SK-N-DZ (cell line): ENCODE measurements at regions not wholly inside any gene's neighbourhood (a gene's known extent, or its start where the extent isn't known, plus 50 kb on each side); places are given as distances from the start of the nearest gene placed in this dataset.
"Not testable (repeated sequence)": the region's sequence is repeated elsewhere in the genome, so short reads cannot be mapped to it uniquely, and the experiment has no call there.

Experiments used
- DNase-seq: peaks from one replicate; pipeline ENCODE4 v3.0.0-alpha.2; 2015; ENCODE audit warnings: low spot score

DNA sequence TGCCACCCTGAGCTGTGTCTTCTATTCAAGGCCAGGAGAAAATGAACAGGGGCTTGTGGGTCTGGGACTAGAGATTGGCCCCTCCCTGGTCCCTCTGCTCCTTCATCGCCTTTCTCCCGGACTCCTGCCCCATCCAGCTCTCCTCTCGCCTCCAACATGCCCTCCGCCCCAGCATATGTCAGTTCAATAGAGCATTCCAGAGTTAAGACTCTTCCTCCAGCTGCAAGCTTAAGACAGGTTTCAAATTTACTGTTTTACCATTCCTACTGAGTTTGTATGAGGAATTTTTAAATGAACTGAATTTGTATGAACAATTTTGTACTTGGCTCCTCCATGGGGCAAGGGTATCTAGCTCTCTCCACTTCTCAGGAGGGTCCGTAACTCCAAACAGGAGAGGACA is 195.6 kb downstream of the TBC1D2B start:
- DNase-seq: no peak

DNA sequence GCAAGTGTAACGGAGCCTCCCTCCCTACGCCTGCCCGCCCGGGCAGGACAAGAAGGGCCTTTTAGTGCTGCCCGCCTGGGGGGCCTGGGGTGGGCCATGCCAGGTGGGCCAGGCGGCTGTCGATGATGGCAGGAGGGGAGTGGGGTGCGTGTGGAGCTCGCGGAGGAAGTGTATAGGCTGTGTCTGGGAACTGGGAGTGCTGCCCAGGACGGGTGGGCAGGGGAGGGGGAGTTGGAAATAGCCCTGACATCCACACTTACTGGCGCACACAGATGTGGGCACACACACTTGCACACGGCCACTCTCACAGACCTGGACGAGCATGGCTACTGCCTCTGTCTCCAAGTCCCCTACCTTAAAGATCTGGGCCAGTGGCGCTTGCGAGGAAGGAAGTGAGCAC is 196.0 kb downstream of the TBC1D2B start:
- not testable (repeated sequence) for DNase-seq

DNA sequence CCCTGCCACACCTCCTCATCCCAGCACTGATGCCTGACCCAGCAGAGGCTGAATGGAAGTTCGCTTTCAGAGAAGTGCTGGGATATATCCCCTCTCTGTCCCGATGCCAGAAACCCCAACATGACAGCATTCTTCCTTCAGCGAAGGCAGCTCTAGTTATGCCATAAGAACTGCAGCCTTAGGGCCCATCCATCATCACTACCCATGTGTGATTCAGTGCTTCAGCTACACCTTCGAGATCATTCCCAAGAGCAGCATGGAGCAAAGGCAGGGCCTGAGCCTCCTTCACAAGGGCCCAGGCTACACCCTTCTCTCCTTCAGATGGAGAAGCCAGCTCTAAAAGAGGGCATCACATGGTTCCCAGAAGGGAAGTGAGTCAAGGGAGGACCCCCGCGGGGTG is 198.0 kb downstream of the TBC1D2B start:
- DNase-seq: not testable (repeated sequence)

DNA sequence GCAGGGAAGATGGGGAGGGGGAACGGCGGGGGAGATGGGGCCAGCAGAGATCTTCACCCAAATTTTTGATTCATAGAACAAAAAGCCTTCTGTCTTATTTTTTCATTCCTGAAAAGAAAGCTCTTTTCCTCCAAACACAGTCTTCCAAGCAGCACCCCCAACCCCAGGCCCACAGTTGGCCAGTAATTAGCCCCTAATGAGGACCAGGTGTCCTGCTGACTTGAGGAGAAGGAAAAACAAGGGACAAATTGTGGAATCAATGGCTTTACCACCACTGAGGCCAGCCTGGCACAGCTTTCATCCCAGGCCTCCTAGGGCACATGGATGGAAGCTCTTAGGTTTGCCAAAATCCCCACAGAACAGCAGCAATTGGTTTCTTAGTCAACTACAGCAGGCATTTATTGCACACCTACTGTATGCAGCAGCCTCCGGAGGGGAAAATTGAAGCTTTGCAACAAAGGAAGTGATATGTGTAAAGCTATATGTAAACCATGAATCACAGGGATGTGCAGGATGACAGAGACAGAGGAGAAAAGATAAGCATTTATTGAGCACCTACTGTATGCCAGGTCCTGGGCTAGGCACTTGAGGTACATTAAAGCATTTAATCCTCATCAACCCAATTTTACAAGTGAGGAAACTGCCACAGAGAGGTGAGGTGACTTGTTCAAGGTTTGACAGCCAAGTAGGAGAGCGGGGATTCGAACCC is 199.5 kb downstream of the TBC1D2B start:
- peak; percentile 52 for DNase-seq

DNA sequence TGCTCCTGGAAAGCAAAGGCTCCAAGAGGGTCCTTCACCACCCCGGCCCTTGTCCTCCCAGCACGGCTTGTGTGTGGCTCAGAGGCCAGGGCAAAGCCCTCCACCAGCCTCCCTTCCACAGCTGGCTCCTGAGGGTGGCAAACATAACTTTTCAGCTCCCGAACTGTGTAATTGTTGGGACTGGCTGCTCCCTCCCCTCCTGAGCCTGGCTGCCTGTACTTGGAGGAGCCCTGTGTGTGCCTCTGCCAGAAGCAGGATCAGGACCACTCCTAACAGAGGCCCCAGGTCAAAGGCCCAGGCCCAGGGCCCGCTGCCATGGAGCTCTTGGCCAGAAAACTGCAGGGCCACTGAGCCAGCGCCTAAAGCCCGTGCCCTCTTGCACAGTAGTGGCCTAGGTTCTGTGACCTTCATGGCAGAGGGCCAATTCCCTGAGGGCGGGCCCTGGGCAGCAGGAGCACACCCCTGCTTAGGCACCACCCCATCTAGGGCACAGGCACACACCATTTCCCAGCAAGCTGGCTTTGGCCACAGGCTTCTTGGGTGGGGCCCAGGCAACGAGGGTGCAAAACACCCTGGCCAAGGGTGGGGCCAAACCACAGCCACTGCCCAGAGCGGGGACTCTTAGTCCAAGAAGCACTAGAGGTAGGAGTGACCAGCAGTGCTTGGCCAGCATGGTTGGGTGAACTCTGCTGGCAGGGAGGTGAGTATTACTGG is 201.2 kb downstream of the TBC1D2B start:
- not testable (repeated sequence) for DNase-seq

DNA sequence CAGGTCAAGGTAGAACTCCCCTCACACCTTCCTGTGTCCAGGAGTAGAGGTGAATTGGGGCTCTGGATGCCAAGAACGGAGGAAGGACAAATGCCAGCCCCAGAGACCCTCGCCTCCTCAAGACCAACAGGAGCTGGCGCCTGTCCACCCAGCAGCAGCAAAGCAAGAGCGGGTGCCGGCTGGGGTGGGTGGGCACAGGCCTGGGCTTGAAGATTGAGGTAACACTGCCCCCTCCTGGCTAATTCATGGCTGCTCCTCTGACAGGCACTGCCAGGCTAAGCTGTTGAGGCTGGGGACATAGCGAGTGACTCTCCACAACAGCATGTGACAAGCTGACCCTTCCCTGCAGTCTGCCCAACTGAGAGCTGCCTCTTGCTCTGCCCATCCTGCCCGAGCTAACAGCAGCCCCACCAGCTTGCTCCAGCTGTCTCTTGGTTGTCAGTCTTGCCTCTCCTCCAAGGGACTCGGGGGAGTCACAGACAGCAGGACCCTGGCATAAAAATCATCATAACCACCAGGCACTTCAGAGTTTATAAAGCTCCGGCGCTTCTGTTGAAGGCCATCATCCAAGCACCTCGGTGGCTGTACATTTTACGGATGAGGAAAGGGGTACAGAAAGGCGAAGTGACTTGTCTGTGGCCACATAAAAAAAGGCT is 202.3 kb downstream of the TBC1D2B start:
- DNase-seq: peak; percentile 72

DNA sequence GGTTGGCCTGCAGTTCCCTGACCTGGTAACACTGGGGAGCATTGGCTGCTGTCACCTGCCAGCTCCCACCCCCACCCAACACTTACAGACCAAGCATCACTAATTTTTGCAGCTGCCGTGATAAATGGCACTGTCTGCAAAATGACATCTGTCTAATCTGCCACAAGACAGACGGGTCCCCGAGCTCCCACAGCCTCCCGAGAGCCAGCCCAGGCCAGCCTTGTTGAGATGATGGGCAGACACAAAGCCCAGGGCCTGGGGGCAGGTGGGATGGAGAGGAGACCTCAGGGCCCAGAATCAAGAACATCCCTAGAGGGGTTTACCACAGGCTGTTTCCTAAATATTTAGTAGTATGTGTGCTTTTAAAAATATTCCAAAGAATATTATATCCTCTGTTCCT is 203.4 kb downstream of the TBC1D2B start:
- no peak for DNase-seq

DNA sequence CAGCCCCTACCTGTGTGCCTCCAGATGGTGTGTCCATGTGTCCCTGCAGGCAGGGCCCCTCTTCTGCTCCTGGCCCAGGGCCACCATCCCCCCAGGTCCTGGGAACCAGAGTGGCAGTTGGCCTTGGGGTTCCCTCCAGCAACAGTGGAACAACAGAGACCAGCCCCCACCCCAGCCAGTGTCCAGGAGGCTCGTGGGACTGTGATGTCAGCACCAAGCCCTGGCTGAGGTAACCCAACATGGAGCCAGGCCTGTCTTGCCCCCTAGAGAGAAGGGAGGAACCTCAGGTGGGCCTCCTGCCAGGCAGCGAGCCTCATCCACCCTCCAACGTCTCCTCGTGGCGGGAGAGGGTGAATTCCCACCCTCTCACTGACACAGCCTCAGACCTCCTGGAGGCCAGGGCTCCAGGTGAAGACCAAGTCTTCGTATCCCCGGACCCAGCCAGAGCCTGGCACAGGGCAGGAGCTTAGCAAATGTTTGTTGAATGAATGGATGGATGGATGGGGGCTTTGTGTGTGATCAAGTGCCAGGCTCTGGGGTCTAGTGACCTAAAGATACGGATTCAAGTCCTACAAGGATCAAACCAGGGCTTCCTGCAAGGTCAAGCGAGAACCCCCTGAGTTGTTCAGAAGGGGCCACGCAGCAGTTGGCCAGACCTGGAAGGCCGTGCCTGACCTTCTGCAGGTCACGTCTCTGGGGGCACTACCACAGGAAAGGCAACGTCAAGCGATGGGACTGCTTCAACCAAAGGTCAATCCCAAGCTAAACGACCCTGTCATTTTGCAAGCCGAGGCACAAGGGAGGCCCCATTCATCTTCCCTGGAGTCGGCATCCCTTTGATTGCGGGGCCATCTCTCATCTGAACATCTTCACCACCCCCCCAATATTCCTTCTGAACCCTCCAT is 204.7 kb downstream of the TBC1D2B start:
- not testable (repeated sequence) for DNase-seq

DNA sequence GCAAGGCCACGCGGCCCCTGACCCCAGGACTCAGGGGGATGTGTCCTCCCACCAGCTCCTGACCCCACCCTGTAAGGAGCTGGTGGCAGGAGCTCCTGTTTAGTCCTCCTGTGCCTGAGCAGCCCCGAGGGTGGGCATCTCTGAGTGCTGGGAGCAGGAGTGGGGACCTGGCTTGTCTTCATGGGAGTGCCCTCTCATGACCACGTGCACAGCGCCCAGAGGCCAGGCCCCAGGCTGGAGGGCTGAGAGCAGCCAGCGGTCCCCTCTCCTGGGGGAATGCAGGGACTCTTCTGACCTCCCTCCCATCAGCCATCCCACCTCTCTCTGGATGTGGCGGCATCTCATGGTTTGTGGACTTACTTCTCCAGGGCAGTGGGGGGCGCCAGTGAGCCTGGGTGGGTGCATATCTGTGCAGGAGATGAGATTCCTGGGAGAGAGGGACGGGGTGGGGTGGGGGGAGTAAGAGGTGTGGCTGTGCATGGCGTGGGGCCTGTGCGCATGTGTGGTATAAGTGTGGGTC is 205.6 kb downstream of the TBC1D2B start:
- no peak for DNase-seq

DNA sequence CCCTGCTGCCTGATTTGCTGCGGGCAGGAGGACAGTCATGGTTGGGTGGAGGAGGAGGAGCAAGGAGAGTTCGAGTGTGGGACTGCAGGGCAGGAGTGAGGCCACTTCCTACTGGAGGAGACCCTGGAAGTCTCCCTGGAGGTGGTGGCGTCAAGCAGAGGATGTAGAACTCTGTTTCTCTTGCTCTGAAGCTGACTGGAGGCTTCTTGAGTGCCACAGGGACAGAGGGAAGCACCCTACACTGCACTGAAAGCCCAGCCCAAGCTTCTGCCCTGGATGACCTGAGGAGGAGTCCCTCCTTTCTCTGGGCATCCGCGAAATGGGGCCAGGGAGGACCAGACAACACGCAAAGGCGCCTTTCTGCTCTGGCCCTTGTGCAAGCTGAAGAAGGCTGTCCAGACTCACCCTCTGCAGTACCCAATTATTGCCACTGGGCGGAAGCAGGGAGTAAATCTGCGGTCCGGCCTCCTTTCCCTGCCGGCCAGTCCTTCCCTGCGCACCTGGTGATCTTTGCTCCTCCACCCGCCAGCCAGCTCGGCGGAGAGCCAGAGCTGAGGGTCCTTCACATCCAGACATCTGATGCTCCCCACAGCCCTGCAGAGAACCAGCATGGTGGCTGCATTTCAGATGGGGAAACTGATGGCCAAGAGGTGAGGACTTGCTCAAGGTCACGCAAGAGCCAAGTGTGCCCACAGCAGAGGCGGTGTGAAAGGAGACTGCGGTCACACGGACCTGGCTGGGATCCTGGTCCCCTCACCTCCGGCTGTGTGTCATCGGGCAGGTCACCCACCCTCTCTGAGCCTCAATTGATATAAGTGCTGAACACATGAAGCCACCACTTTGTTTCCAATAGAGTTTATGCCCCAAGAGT is 207.1 kb downstream of the TBC1D2B start:
- DNase-seq: peak; percentile 77

DNA sequence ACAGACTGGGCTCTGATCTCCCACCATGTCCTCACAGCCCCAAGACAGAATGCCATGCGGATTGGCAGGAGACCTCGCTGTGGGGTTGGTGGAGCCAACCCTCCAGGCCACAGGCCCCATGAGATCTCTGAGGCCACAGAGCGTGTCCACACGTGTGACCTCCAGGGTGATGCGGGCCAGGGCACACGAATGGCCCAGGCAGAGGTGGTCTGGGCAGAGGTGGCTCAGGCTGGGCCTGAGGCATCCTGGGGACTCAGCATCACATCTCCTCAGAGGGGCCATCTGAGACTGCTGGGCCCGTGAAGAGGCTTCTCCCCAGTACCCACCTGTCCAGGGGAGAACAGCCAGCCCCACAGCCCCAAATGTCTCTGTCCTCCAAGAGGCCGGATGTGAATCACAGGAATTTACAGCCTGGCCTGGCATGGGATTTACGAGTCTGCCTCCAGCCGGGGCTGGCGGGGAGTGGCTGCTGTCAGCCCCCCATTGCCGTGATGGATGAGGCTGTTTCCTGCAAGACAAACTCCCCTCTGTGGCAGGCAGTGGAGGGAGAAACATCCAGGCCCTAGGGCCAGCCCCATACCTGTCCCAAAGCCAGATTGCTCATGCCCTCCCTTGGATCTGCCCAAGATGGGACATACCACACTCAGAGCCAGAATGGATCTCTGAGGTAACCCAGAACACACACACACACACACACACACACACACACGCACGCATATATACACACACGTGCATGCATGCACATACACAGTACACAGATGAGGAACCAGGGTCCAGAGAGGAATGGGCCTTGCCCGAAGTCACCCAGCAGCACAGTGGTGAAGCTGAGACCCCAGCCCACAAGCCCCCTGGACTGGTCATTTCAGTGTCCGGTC is 208.3 kb downstream of the TBC1D2B start:
- DNase-seq: no peak

DNA sequence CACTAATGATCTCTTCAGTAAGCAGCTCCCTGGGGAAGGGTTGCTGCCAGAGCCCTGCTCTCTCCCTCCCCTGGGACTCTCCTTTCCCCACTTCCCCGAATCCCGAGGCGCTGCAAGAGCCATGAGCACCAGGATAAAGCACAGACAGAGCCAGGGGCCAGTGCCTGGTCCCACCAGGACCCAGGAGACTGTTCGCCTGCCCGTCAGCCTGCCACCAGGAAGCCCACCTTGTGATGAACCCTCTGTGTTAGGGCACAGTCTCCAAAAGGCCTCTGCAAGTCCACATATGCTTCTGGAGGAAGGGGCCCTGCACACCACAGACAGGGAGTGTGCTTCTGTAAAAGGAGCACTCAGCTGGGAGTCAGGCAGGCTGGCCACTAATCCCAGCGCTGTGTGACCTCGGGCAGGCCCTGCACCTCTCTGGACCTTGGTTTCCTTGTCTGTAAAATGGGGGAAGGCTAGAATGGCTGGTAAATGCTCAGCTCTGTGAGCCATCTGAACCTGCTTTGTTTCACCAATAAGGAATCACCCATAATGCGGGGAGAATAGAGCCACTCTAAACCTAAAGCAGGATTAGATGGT is 209.4 kb downstream of the TBC1D2B start:
- not testable (repeated sequence) for DNase-seq

DNA sequence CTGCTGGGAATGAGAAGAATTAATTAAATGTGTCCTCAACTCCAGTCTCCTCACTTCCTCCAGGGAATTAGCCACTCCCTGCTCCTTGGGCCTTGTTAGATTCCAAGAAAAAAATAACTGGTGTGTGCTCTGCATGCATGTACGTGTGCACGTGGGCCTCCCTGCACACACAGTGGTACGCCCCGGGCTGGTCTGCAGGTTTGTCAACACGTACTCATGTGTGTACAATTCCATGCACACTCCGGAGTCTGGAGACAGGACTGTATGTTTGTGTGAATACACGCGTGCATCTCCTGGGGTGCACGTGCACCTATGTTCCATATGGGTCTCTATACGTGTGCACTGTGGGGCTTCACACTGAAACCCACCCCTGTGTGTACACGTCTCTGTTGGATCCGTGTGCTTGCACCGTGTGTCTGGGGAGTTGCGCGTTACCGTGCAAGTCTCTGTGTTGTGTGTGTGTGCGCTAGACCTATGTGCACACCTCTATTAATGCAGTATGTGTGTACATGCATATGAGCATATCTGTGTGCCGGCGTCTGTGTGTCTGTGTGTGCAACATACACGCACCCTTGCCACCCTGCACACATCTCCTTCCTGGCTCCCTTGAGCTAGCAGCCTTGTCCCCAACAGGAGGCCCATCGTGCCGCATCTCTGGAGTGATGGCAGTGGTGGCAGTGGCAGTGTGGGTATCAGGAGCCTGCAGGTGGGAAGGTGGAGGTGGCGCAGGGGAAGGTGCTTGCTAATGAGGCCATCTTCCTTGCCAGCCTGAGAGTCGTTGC is 210.1 kb downstream of the TBC1D2B start:
- no peak for DNase-seq

DNA sequence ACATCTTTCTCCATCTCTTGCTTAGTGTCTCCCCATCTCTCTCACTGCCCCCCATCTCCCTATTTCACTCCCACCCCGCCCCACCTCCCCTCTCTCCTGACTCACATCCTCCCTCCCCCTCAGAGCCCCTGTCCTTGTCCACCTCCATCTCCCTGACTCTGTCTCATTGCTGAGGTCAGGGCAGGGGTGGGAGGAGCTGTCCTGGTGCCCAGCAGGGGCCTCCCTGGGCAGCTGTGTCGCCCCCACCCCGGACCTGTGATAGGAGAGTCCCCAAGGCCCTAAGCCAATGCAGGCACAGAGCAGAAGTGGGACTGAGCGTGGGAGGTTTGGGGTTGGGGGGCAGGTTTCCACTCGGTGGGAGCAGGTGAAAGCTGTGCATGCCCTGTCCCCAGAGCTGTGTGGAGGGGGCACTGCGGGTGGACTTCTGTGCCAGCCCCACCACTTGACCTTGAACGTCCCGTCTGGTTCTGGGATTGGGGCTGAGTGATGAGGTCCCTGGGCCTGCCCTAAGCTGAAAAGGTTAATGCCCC is 210.8 kb downstream of the TBC1D2B start:
- no peak for DNase-seq

DNA sequence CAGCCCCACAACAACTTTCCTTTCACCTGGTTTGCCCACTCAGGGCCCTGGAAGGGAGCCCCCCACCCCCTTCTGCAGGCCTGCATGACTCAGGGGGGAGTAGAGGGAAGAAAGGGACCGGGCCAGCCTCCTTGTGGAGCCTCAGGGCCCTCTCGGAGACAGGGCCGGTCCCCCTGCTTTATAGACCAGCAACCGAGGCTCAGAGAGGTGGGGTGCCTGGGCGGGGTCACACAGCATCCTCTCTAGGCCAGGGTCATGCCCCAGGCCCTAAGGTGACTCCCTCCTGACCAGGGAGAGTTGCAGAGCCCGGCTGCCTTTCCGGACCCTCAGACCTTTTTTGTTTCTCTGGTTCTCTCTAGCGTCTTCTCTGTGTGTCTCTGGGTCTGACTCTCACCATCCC is 211.3 kb downstream of the TBC1D2B start:
- no peak for DNase-seq

DNA sequence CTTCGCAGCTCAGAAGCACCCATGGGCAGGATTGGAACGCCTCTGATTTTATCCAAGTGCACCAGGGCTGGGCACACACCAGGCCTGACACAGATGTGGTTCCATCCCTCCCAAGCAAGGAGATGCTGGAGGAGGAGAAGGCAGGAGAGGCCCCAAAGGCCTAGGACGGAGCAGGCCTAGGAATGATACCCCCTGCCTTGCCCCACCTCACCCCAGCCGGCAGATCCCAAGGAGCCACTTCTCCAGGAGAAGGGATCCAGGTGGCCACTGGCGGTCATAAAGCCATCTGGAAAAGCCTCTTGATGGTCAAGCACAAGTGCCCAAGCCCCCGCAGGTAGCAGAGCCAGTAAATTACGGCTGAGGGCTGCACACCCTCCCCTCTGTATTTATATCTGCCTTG is 211.8 kb downstream of the TBC1D2B start:
- no peak for DNase-seq

DNA sequence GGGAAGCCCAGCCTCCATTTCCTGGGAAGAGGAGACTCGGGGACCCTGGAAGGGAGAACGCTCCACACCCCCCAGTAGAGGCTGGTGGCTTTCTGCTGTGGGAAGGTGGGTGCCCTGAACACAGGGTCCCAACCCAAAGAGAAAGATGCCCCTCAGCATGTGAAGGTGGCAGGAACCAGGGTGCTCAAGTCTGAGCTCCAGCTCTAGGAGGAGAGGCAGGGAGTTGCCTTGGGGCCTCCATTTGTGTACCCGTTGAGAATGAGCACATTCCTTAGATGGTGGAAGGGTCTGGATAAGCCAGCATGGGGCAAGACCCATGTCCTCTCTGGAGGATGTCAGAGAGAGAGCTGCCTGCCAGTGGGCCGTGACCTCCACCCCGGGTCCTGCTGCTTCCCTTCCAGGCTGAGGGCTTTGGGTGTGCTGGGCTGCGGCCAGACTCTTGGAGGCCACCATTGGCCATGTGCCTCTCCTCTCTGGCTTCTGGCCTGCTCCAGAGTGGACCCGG is 212.4 kb downstream of the TBC1D2B start:
- DNase-seq: no peak
